Ramos (cell line): ENCODE measurements at regions not wholly inside any gene's neighbourhood (a gene's known extent, or its start where the extent isn't known, plus 50 kb on each side); places are given as distances from the start of the nearest gene placed in this dataset.

Source experiments
- in situ Hi-C: fragments of 300-500 bp; cut with MboI; formaldehyde crosslinking; loops from one replicate; pipeline ENCODE4 v1.14.3; 2022; ENCODE audit warnings: low sequenced_read_pairs; ENCODE audit not compliant: unreplicated experiment

DNA sequence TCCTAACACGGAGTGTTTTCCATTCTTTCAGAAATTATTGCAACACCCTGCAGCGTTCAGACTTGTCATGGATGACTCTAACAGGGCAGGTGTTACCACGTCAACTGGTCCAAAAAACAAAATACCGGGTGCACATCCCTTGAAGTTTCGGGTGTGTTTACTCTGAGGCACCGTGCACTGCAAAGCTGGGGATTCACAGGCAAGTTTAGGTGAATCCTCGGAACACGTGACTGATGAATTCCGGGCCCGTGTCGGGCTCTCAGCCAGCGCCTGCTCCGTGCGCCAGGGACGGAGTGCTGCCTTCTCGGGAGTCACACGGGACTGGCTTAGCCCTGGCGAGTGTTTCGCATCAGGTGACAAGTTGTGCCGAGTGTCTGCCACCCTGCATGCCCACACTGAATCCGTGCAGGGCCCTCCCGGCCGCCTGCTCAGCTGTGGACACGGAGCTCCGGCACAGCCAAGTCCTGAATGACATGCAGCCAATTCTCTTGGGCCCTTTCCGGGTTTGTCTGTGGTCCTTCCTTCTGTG, 66.0 kb upstream of the IRX4 start:
- in situ Hi-C loops: no loop called here

DNA sequence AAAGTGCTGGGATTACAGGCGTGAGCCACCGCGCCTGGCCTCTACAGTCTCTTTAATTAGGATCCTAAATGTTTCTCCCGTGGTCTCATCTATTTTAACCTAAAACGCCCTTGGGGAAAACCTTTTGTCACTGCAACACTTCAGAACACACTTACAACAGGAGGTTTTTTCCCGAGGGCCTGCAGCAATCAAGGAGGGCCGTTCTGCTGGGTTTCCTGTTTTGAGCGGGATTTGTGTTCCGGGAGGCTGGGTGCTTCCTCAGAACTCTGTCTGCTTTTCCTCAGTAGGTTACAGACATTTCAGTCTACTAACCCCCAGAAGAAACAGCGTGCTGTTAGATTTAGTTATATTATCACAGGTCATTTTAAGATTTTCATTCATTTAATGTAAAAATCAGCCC, 65.4 kb upstream of the IRX4 start:
- in situ Hi-C loops: no loop called here

DNA sequence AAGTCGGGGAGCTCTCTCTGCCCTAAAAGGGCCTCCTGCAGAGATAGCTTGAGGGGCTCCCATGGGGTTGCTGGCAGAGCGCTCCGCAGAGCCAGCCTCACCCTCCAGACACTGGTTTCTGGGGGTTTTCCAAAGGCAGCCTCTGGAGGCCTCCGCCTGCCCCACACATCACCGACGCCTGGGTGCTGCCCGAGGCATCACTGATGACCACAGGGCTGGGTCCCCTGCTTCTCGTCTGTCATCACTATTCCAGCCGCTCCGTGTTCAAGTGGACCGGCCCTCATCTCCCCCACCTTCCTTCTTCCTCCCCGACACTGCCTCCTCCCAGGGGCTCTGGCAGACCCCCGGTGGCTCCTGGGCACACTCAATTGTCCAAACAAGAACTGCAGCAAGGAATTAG, 64.1 kb upstream of the IRX4 start:
- in situ Hi-C loops: no loop called here

DNA sequence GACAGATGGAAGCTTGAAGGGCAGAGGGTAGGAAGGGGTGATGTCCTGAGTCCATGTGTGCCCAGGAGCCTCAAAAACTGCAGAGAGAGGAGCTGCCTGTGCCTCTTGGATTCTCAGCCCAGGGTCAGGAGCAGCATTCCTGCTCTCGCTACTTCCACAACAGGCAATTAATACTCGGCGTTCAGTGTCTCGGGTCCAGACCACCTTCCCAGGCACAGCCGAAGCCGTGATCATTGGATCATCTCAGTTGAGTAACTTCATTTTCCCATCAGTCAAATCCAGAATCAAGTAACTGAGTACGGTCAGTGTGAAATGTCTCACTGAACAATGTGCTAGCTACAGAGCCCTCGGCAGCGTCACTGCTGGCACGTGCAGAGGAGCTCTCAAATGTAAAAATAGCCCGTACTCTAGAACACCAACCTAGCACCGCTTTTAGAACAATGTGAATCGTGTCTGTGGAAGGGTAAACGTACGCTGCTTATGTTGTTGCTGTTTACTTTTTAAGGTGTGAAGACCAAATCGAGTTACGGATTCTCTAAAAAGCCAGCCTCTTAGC, 63.5 kb upstream of the IRX4 start:
- in situ Hi-C loops: no loop called here

DNA sequence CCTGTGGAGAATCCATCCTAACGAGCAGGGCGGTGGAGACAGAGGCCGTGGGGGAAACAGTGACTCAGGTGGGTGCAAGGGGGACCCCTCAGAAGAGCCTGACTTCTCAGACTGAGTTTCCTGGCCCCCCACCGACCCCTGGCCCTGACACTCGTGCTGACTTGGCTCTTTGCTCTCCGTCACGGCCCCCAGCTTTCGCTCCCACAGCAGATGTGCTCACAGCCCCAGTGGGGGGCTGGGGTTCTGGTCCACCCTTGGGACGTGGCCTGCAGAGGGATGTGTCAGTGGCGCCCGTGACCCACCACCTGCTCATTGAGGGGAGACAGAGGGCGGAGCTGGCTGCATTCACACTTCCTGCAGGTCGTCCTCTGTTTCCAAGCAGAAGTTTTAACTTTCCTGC, 62.9 kb upstream of the IRX4 start:
- in situ Hi-C loops: no loop called here

DNA sequence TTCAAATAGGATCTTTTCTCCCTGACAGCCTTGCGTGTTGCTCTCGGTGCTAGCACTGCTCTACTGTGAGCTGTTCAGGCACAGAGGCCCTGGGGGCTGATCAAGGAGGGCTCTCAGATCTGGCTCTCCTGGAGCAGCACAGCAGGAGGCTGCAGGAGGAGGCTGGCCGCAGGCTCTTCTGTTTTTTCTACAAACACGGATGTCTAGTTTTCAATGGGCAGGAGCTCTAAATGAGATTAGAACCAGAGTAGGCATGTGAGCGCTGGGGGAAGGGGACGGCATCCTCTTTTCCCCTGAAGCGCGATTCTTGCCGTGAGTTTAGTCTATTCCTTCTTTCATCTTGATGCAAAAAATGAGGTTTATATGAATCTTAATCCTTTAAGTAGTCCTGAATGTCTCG, 61.7 kb upstream of the IRX4 start:
- in situ Hi-C loops: no loop called here

DNA sequence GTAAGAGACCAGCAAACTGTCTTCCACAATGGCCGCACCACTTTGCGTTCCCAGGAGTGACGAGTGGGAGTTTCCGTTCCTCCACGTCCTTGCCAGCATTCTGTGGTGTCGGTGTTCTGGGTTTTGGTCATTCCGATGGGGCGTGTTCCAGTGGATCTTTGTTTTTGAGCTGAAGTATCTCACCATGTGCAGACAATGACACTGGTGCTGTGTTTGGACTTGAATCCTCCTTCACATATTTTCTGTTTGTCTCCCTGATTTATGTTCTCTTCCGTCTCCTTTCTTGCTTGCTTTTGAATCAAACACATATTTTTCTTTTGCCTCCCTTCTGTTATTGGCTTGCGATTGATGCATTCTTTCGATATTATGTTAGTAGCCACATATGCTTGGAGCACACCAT, 60.8 kb upstream of the IRX4 start:
- in situ Hi-C loops: no loop called here

DNA sequence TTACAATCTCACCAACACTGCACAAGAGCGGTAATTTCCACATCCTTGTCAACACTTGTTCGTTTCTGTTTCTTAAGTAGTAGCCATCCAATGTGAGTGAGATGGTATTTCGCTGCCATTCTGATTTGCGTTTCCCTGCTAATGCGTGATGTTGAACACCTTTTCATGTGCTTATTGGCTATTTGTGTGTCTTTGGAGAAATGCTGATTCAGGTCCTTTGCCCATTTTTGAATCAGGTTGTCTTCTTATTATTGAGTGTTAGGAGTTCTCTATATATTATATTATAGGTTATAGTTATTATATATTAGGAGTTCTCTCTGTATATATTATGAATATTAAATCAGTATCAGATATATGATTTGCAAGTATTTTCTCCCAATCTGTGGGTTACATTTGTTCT, 59.9 kb upstream of the IRX4 start:
- in situ Hi-C loops: no loop called here

DNA sequence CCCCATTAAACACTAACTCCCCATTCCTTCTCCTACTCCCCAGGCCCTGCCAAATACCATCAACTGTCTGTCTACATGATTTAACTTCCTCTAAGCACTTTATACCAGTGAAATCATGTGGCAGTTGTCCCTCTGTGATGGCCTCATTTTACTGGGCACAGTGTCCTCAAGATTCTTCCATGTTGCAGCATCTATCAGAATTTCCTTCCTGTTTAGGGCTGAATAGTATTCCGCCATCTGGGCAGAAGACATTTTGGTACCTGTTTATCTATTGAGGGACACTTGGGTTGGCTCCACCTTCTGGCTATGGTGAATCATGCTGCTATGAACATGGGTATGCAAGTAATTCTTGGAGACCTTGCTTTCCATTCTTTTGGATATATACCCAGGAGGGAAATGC, 59.4 kb upstream of the IRX4 start:
- in situ Hi-C loops: no loop called here

DNA sequence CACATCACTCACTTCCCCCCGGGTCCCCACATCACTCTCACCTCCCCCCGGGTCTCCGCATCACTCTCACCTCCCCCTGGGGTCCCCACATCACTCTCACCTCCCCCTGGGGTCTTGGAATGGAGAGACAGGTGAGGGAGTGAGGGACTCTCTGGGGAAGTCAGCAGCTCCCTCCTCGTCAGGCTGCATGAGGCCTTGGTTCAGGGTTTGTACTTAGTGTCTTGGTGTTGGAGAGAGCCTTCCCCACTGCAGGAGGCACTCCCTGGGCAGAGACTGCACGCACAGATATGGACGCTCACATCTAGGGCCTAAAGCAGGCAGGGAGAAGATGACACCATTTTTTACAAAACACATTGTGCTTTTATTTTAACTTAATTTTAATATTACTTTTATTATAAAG, 56.5 kb upstream of the IRX4 start:
- in situ Hi-C loops: no loop called here

DNA sequence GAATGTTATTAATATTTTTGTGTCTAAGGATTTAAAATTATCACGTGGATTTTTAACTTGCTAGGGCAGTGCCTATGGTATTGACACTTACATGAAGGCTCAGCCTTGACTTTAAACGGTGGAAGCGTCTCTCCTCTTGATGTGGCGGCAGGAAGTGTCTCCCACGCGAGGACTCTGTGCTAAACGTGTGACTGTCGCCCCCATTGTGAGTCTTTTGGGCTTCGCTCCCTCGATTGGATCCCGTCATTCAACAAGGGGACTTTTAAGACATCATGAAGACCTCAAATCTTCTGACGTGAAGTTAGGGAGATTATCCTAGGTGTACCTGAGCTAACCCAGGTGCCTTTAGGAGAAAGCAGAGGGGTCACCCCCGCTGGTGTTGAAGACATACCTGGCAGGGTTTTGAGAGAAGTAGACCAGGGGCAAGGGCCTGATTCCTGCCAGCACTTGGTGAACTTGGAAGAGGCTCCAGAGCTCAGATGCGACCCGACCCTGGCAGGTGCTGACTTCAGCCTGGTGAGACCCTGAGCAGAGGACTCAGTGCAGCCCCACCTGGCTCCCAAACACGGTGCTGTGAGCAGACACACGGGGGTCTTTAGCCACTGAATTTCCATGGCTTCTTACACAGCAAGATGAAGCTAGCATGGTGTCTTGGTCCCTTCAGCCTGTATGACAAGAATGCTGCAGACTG, 55.7 kb upstream of the IRX4 start:
- in situ Hi-C loops: no loop called here

DNA sequence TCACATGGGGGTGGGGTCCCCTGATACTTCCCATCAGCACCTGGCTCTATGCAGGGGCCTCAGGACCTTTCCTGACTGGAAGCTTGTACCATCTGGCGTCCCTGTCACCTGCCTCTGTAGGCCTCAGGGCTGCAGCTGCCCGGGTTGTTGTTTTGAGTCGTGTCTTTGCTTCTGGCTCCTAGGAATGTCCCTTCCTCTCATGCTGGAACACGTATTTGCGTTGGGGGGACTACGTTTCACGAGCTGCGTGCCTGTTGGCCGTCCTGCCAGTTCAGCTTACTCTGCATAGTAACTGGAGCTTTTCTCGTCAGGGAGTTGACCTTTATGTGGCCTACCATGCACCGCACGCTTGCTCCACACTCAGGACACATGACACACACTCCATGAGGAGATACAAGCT, 54.9 kb upstream of the IRX4 start:
- in situ Hi-C loops: no loop called here

DNA sequence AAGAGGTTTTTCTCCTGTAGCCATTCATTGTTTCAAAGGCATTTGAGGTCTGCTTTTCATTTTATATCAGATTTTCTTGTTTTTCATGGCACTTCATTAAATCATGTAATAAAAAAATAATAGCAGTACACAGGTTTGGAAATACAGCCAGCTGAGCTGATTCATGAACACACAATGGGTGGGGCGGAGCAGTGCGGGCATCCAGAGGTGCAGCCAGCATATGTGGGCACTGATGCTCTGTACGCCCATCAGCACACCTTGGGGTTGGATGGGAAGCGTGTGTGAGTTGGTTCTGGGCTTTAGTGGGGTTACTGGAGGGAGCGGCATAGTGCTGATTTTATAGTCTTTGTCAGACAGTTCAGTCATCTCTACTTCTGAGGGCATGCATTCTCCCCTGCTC, 54.2 kb upstream of the IRX4 start:
- in situ Hi-C loops: no loop called here

DNA sequence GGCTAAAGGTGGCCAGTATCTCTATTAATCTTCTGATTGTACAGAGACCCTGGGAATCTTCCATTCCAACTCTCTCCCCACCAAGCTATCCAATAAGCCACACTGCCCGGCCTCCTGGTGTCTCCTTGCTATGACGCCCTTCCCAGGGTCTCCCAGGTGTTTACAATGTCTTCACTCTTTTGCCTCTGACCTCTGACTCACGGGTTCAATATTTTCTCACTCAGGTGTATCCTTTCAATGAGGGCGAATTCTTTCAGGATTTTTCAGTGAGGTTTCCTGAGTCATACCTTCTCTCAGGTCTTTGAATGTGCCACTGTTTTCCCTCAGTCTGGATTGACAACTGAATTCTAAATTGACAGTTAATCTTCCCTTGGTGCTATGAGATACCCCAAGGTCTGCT, 53.7 kb upstream of the IRX4 start:
- in situ Hi-C loops: no loop called here

DNA sequence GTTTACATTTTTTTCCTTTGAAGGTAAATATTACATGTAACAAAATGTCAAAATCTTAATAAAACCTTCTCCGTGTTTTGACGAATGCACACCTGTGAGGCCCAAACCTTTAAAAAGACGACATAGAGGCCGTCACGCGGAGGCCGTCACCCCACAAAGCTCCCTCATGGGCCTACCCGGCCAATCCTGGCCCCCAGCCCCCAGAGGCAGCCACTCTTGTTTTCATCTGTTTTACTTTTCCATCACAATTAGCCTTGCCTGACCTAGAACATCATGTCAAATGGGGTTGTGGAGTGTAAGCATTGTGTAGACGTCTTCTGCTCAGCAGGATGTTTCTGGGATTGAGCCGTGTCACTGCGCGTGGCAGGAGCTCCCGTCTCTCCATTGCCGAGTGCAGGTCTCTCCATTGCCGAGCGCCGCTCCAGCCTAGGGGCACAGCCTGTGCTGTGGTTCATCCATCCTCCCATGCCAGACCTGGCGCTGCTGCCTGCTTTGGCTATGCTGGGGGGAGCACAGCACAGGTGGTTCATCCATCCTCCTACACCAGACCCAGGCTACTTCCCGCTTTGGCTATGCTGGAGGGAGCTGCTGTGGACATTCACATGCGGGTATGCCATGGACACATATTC, 52.2 kb upstream of the IRX4 start:
- in situ Hi-C loops: no loop called here

DNA sequence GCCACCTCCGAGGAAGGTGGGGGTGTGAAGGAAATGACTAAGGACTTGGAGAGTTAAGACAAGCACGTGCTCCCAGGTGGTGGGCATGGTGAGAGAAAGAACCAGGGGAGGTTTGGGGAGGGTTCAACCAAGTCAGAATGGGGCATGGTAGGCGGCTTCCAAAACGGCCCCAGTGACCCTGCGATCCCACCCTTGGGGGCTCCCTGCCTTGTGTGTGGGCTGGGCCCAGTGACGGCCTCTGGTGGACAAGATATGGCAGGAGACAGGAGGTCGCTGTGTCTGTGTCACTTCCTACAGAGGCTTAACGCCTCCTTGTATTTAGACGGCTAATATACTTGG, 51.3 kb upstream of the IRX4 start:
- in situ Hi-C loops: no loop called here

DNA sequence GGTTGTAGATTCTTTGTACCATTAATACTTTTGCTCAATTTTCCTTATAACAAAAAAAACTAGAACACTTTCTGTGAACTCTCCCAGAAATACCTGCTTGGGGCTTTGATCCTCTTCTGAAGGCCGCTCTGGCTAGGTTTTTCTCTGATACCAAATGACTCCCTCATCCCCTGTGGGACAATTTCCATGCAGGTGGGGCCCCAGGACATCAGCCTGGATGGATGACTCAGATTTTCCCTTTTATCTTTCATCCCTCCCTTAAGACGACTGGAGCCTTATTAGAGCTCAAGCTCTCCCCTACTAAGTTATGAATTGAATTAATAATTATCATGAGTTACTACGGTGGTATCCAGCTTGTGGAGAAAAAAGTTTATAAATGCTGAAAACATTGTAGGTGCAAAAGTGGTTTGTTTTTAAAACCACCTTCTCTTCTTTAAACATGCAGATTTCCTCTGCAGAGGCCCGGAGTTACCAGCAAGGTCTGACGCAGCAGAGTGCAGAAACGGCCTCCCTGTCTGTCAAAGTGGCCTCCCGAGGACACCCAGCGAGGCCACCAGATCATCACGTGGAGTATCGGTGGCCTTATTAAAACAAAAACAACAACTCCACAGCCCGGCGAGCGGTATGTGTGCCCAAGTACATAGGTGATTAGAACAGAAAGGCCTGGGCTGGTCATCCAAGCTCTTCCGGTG, 50.8 kb upstream of the IRX4 start:
- in situ Hi-C loops: no loop called here
